OCI-LY7 (cell line): ENCODE measurements at regions not wholly inside any gene's neighbourhood (a gene's known extent, or its start where the extent isn't known, plus 50 kb on each side); places are given as distances from the start of the nearest gene placed in this dataset.

Source experiments
- BruUV-seq: library from RNA; stranded (reverse); fragments of 400-500 nt; replicated peaks from 2 replicates; lab custom pipeline; 2021; lab: Mats Ljungman, UMichigan
- CTCF ChIA-PET: fragments of 300-600 bp; sonication (Branson Sonifier 250); formaldehyde crosslinking; loops from one replicate; lab custom pipeline; 2022; ENCODE audit warnings: antibody characterized with exemption; ENCODE audit not compliant: unreplicated experiment; lab: Charles Lee
- POLR2A ChIA-PET: fragments of 300-600 bp; sonication (Branson Sonifier 250); formaldehyde crosslinking; loops from one replicate; lab custom pipeline; 2022; ENCODE audit warnings: antibody characterized with exemption; lab: Charles Lee
- DNase-seq: peaks from one replicate; pipeline ENCODE4 v3.0.0-alpha.2; 2015; ENCODE audit warnings: low spot score
- H2AFZ ChIP-seq: fragments of 200-600 bp; sonication (generic), shearing (Covaris generic); 2 replicates; pipeline ENCODE4 v1.6.1; 2014; ENCODE audit warnings: mild to moderate bottlenecking, antibody characterized with exemption, low read length, moderate library complexity
- H3K27ac ChIP-seq: fragments of 200-600 bp; sonication (generic); 2 replicates; pipeline ENCODE4 v1.5.1; 2014; ENCODE audit warnings: mixed run types, low read depth, mild to moderate bottlenecking, moderate library complexity, low read length, inconsistent platforms; ENCODE audit not compliant: poor library complexity, severe bottlenecking
- H3K36me3 ChIP-seq: fragments of 200-600 bp; sonication (generic); 2 replicates; pipeline ENCODE4 v1.6.1; 2014; ENCODE audit warnings: mild to moderate bottlenecking, antibody characterized with exemption, low read length, moderate library complexity, mixed read lengths; ENCODE audit not compliant: insufficient read depth
- H3K4me1 ChIP-seq: fragments of 200-600 bp; sonication (generic); 2 replicates; pipeline ENCODE4 v1.5.1; 2014; ENCODE audit warnings: mild to moderate bottlenecking, low read length; ENCODE audit not compliant: insufficient read depth, poor library complexity, severe bottlenecking
- H3K4me2 ChIP-seq: fragments of 200-600 bp; sonication (generic); 2 replicates; pipeline ENCODE4 v1.6.1; 2014; ENCODE audit warnings: mild to moderate bottlenecking, low read length
- H3K4me3 ChIP-seq: fragments of 200-600 bp; sonication (generic); 2 replicates; pipeline ENCODE4 v1.5.1; 2014; ENCODE audit warnings: mild to moderate bottlenecking, low read depth, low read length; ENCODE audit not compliant: poor library complexity, severe bottlenecking
- H3K79me2 ChIP-seq: fragments of 200-600 bp; sonication (generic); 2 replicates; pipeline ENCODE4 v1.6.1; 2016; ENCODE audit warnings: low read depth, mild to moderate bottlenecking, low read length, moderate library complexity, mixed read lengths; ENCODE audit not compliant: insufficient read depth
- H3K9me2 ChIP-seq: fragments of 200-600 bp; sonication (generic); 2 replicates; pipeline ENCODE4 v1.6.1; 2016; ENCODE audit warnings: mild to moderate bottlenecking, low read length, mixed read lengths; ENCODE audit not compliant: insufficient read depth
- H3K9me3 ChIP-seq: fragments of 200-600 bp; sonication (generic); 2 replicates; pipeline ENCODE4 v1.6.1; 2014; ENCODE audit warnings: mild to moderate bottlenecking, mixed run types, low read length, mixed read lengths
- H4K20me1 ChIP-seq: fragments of 200-600 bp; sonication (generic); 2 replicates; pipeline ENCODE4 v1.6.1; 2014; ENCODE audit warnings: mild to moderate bottlenecking, antibody characterized with exemption, low read length, moderate library complexity, mixed read lengths; ENCODE audit not compliant: insufficient read depth
- CTCF ChIP-seq: fragments of 200-600 bp; sonication (generic); conservative IDR thresholded peaks from 2 replicates; pipeline ENCODE4 v1.5.1; 2014; ENCODE audit warnings: mild to moderate bottlenecking, antibody characterized with exemption, low read length, moderate library complexity, mixed read lengths
- EZH2phosphoT487 ChIP-seq: fragments of 200-600 bp; sonication (generic); IDR thresholded peaks from 2 replicates; pipeline ENCODE4 v1.6.1; 2018; ENCODE audit warnings: low read depth, borderline replicate concordance, mild to moderate bottlenecking, mixed run types, antibody characterized with exemption, low read length, moderate library complexity, mixed read lengths
- intact Hi-C: fragments of 100-400 bp; cut with micrococcal nuclease; formaldehyde crosslinking; loops from one replicate; pipeline ENCODE4 v1.10.0; 2022; ENCODE audit not compliant: unreplicated experiment

- ChIA-PET POLR2A (no interaction called here), CTCF (no interaction called here)
- TF ChIP-seq CTCF = no peak
- no peak for TF ChIP-seq EZH2phosphoT487
- no peak for DNase-seq
- Histone ChIP-seq H2AFZ (no peak overlapping the region), H3K9me2 (no peaks in the 10 kb centered on the region), H3K4me2 (no peak overlapping the region), H3K9me3 (no peaks in the 10 kb centered on the region), H3K4me3 (no peak overlapping the region), H3K79me2 (no peaks in the 10 kb centered on the region), H3K27ac (no peak overlapping the region), H3K4me1 (no peaks in the 10 kb centered on the region), H4K20me1 (no peaks in the 10 kb centered on the region), H3K36me3 (no peaks in the 10 kb centered on the region)
- BruUV-seq = no TSS peak
- intact Hi-C loops = no loop called here
Observed at GRCh38 chr16:59190731-59191130, 456.6 kb upstream of the GOT2 start.

GRCh38 chr16:59188029-59188428 is 453.9 kb upstream of the GOT2 start:
- no TSS peak for BruUV-seq
- CTCF ChIA-PET = no interaction called here
- POLR2A ChIA-PET = no interaction called here

More at GRCh38 chr16:59188029-59188428, 453.9 kb upstream of the GOT2 start:
- H4K20me1 ChIP-seq = no peaks in the 10 kb centered on the region
- no peaks in the 10 kb centered on the region for H3K4me1 ChIP-seq
- no peaks in the 10 kb centered on the region for H3K9me3 ChIP-seq
- no peak overlapping the region for H3K4me3 ChIP-seq
- no peak overlapping the region for H2AFZ ChIP-seq
- H3K79me2 ChIP-seq = no peaks in the 10 kb centered on the region
- no peaks in the 10 kb centered on the region for H3K36me3 ChIP-seq
- no peak overlapping the region for H3K4me2 ChIP-seq
- no peak overlapping the region for H3K27ac ChIP-seq
- no peak for DNase-seq
- intact Hi-C loops = no loop called here
- H3K9me2 ChIP-seq = no peaks in the 10 kb centered on the region
- TF ChIP-seq EZH2phosphoT487 (no peak), CTCF (no peak)
